T-helper 22 cell (primary cell): ENCODE measurements at regions not wholly inside any gene's neighbourhood (a gene's known extent, or its start where the extent isn't known, plus 50 kb on each side); places are given as distances from the start of the nearest gene placed in this dataset.

ENCODE experiments used
- DNase-seq: peaks from one replicate; pipeline ENCODE4 v3.0.0-alpha.2; 2020; ENCODE audit warnings: low read depth

DNA sequence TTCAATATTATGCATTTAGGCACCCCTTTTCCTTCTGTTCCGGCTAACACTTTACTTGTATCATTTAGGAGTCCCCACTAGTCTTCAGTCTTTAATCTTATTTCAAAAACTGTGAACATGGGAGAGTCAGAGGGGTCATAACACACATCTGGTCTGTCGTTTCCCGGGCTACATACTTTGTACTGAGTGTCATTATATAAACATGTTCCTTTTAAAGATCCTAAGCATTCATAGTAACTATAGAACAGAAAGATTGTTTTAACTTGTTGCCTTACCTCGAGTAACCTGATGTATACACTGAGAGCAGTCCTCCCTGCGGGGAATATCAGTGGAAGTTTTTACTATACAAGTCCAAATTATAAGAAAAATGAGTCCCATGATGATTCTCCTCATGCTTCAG, 78.2 kb upstream of the VEPH1 start:
- no peak for DNase-seq

GRCh38 chr3:157578181-157578580, 75.0 kb upstream of the VEPH1 start:
- DNase-seq: no peak

DNA sequence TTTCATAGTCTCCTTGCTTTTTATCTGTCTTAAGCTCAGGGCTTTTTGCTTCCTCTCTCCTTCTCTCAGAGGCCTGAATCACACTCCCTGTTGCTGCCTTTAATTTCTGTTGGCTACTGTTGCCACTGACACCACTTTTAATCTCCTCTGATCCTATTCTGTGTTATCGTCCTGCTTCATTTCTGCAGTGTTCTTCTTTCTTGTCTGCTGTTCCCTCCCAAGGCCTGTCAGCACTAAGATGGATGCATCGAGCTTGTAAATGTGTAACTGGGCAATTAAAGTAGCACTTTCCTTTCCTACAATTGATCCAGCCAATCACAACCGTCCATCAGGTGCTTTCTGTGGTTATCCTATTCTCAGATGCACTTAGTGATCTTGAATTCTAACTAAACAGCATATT, 71.3 kb upstream of the VEPH1 start:
- no peak for DNase-seq

DNA sequence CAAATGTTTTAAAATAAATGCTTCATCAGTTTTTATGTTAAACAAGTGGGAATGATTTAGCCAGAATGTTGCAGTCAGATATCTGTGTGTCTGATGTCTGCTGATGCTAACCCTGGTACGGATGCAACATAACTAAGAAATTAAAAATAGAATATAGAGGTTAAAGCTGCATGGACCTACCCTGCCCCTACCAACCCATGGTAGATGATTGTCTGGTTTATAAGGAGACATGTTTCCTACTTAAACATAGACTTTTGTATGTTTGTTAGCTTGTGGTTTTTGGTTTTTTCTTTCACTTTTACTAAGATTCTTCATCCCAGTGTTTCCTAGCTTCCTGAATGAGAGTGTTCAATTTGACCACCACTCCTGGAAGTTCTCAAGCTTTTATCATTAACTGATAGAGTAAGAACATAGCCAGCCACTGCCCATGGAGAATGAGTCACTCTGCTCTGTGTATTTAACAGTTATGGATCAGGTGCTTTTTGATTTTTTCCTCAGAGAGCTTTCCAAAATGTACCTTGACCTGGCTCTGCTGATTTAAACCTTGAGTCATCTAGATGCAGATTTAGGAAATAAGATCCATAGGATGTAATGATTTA, 70.7 kb upstream of the VEPH1 start:
- DNase-seq: no peak

- DNase-seq: no peak
Observed at GRCh38 chr3:157573281-157573680, 70.1 kb upstream of the VEPH1 start.

DNA sequence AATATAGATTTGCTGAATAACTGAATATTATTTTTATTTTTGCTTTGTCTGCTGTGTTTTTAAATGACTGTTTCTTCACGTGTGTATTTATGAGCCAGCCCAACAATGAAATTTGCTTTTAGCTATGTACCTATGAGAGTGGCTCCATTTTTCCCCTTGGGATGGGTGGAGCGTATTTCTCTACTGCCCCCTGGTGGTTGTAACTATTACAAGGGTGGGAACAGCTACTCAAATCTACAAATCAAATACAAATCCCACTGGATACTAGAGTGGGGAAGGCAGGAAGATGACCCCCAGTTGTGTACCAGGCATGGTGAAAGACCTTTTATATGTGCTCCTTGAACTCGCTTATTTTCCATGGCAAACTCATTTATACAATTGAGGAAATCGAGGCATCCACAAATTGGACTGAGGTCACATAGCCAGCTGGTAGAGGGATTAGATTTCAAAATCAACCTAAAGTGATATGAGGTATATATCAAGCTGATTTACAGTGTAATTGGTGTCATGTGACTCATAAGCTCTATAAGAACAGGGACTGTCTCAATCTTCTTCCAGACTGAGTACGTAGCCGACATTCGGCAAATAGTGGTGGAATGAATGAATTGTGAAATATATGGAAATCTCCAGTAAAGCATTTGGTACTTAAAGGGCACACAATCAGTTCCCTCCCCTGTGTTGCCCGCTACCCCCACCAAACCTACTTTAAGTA, 69.5 kb upstream of the VEPH1 start:
- DNase-seq: no peak

- DNase-seq: no peak
Observed at GRCh38 chr3:157566596-157566995, 63.4 kb upstream of the VEPH1 start.

DNA sequence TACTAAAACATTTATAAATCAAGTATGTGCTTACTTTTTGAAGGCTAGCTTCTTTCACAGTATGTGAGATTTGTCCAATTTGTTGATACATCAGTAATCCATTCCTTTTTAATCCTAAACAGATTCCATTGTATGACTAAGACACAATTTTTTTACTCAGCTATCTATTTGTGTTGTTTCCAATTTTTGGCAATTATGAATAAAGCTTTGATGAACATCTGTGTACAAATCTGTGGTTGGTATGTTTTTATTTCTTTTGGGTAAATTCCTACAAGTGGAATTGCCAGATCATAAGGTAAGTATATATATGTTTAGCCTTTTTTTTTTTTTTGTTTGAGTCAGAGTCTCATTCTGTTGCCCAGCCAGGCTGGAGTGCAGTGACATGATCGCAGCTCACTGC, 56.2 kb upstream of the VEPH1 start:
- no peak for DNase-seq
